ENCODE measurements at regions not wholly inside any gene's neighbourhood (a gene's known extent, or its start where the extent isn't known, plus 50 kb on each side); places are given as distances from the start of the nearest gene placed in this dataset.
"Not testable (repeated sequence)": the region's sequence is repeated elsewhere in the genome, so short reads cannot be mapped to it uniquely, and the experiment has no call there.

GRCh38 chr2:58594175-58594574, 353.1 kb upstream of the FANCL start:
- TF ChIP-seq CTCF (IDR thresholded peaks at IDR 0.05): no peak

DNA sequence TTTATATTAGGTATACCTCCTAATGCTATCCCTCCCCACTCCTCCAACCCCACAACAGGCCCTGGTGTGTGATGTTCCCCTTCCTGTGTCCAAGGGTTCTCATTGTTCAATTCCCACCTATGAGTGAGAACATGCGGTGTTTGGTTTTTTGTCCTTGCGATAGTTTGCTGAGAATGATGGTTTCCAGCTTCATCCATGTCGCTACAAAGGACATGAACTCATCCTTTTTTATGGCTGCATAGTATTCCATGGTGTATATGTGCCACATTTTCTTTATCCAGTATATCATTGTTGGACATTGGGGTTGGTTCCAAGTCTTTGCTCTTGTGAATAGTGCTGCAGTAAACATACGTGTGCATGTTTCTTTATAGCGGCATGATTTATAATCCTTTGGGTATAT, 345.1 kb upstream of the FANCL start:
- H3K4me3 ChIP-seq; H3K27me3 ChIP-seq (ENCODE audit: low read depth); DNase-seq; H3K27ac ChIP-seq; H3K36me3 ChIP-seq; H3K9me3 ChIP-seq; intact Hi-C loops (cut with DNase I); ATAC-seq; H3K4me1 ChIP-seq: not testable (repeated sequence)

More at GRCh38 chr2:58594175-58594574, 353.1 kb upstream of the FANCL start:
- no peaks in the 10 kb centered on the region for H3K36me3 ChIP-seq
- ATAC-seq: no peak
- no peak overlapping the region for H3K4me3 ChIP-seq
- H3K27me3 ChIP-seq (ENCODE audit: low read depth): no peaks in the 10 kb centered on the region
- no peak overlapping the region for H3K27ac ChIP-seq
- no peaks in the 10 kb centered on the region for H3K4me1 ChIP-seq
- intact Hi-C loops (cut with DNase I): no loop called here
- no peak for DNase-seq
- no peaks in the 10 kb centered on the region for H3K9me3 ChIP-seq

DNA sequence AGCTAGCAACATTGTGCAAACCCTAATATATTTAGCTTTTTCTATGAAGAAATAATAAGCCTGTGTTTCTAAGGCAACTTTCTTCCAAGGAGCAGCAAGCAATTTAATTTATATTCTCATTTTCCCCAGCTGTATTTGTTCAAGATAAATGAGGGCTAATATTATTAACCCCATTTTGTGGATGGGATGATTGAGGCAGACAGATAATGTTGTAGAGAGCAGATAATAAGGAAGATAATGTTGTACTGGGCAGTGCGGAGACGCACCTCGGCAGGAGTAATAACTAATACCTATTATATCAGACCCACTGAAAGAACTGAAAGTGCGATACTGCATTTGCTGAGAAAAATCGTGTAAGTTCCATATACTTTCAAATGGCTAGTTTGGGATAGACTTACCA, 344.1 kb upstream of the FANCL start:
- Histone ChIP-seq H3K27me3 (ENCODE audit: low read depth) (no peaks in the 10 kb centered on the region), H3K4me3 (no peak overlapping the region), H3K36me3 (no peaks in the 10 kb centered on the region), H3K9me3 (no peaks in the 10 kb centered on the region), H3K27ac (no peak overlapping the region), H3K4me1 (no peaks in the 10 kb centered on the region)
- intact Hi-C loops (cut with DNase I): no loop called here
- ATAC-seq (no peak), DNase-seq (no peak)
- TF ChIP-seq CTCF (IDR thresholded peaks at IDR 0.05): no peak

- Histone ChIP-seq H3K4me3 (no peak overlapping the region), H3K4me1 (no peaks in the 10 kb centered on the region), H3K9me3 (no peaks in the 10 kb centered on the region), H3K27me3 (ENCODE audit: low read depth) (no peaks in the 10 kb centered on the region), H3K36me3 (no peaks in the 10 kb centered on the region), H3K27ac (no peak overlapping the region)
- no peak for ATAC-seq
- DNase-seq: no peak
- no peak for TF ChIP-seq CTCF (IDR thresholded peaks at IDR 0.05)
- intact Hi-C loops (cut with DNase I): no loop called here
These were observed 343.5 kb upstream of the FANCL start for GRCh38 chr2:58584606-58585118.

DNA sequence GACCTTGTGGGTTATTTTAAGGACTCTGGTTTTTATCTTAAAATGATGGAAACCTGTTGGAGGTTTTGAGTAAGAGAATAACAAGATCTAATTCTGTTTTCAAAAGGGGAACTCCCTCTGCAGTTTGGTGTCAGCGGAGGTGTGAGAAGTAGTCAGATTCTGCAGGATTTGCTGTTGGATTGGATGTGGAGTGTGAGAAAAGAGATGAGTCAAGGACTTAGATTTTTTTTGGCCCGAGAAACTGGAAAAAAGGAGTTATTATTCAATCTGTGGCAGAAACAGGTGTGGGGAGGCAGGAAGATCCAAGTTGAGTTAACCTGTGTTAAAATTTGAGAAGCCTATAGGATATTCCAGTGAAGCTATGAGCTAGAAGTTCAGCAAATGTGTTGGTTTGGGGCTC, 337.2 kb upstream of the FANCL start:
- intact Hi-C loops (cut with DNase I): no loop called here
- DNase-seq (no peak), ATAC-seq (no peak)
- Histone ChIP-seq H3K27me3 (ENCODE audit: low read depth) (no peaks in the 10 kb centered on the region), H3K4me3 (no peak overlapping the region), H3K36me3 (no peaks in the 10 kb centered on the region), H3K27ac (no peak overlapping the region), H3K4me1 (no peaks in the 10 kb centered on the region), H3K9me3 (no peaks in the 10 kb centered on the region)
- TF ChIP-seq CTCF (IDR thresholded peaks at IDR 0.05): no peak

DNA sequence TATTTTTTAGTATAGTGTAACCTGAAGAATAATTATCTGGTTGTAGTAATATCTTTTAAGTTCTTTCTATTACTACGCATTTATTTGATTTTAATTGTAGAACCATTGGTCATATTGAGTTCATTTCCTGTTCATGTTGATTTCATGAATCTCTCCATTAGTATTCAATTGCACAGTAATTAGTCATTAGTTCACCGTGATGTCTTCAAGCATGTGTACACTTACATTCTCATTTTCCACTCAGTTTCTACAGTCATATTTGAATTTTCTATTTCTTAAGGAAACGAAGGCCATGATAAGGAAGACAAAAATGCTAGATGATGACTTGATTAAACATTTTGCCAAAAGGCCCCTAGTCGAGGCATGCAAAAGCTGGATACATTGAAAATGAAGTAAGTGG, 333.7 kb upstream of the FANCL start:
- no peaks in the 10 kb centered on the region for H3K36me3 ChIP-seq
- no peak for ATAC-seq
- DNase-seq: no peak
- TF ChIP-seq CTCF (IDR thresholded peaks at IDR 0.05): no peak
- H3K4me1 ChIP-seq: no peaks in the 10 kb centered on the region
- H3K4me3 ChIP-seq: no peak overlapping the region
- no peaks in the 10 kb centered on the region for H3K9me3 ChIP-seq
- no peak overlapping the region for H3K27ac ChIP-seq
- intact Hi-C loops (cut with DNase I): no loop called here
- H3K27me3 ChIP-seq (ENCODE audit: low read depth): no peaks in the 10 kb centered on the region
